HG03108 (cell line): ENCODE measurements at regions not wholly inside any gene's neighbourhood (a gene's known extent, or its start where the extent isn't known, plus 50 kb on each side); places are given as distances from the start of the nearest gene placed in this dataset.

Experiments
- ATAC-seq: cut with Tn5 transposase; IDR thresholded peaks from one replicate; pipeline ENCODE4 v1.9.1; 2021; ENCODE audit warnings: moderate library complexity; ENCODE audit not compliant: unreplicated experiment

- no peak for ATAC-seq
Observed at GRCh38 chr2:221205103-221205673, 366.9 kb downstream of the EPHA4 start.

- ATAC-seq, result no peak
Observed at GRCh38 chr2:221210686-221211085, 361.4 kb downstream of the EPHA4 start.

- ATAC-seq, result no peak
Observed at GRCh38 chr2:221211653-221212052, 360.5 kb downstream of the EPHA4 start.

GRCh38 chr2:221212105-221212504 lies 360.0 kb downstream of the EPHA4 start:
- no peak for ATAC-seq

GRCh38 chr2:221215487-221215886 lies 356.6 kb downstream of the EPHA4 start:
- no peak for ATAC-seq

GRCh38 chr2:221216636-221217035 lies 355.5 kb downstream of the EPHA4 start:
- no peak for ATAC-seq

- no peak for ATAC-seq
Observed at GRCh38 chr2:221225752-221226151, 346.4 kb downstream of the EPHA4 start.

GRCh38 chr2:221228214-221228769 lies 343.8 kb downstream of the EPHA4 start:
- no peak for ATAC-seq

- ATAC-seq, result no peak
Observed at GRCh38 chr2:221229099-221229498, 343.0 kb downstream of the EPHA4 start.

GRCh38 chr2:221231511-221231910 lies 340.6 kb downstream of the EPHA4 start:
- no peak for ATAC-seq

GRCh38 chr2:221235941-221236340 lies 336.2 kb downstream of the EPHA4 start:
- ATAC-seq, result no peak

GRCh38 chr2:221241072-221241471 lies 331.0 kb downstream of the EPHA4 start:
- ATAC-seq, result no peak

- ATAC-seq, result no peak
Observed at GRCh38 chr2:221243771-221244170, 328.3 kb downstream of the EPHA4 start.

GRCh38 chr2:221245045-221245444 lies 327.1 kb downstream of the EPHA4 start:
- ATAC-seq, result no peak

GRCh38 chr2:221245772-221246171 lies 326.3 kb downstream of the EPHA4 start:
- ATAC-seq, result no peak

- ATAC-seq, result no peak
Observed at GRCh38 chr2:221254299-221254698, 317.8 kb downstream of the EPHA4 start.

GRCh38 chr2:221255862-221256261 lies 316.2 kb downstream of the EPHA4 start:
- no peak for ATAC-seq

GRCh38 chr2:221258464-221258863 lies 313.6 kb downstream of the EPHA4 start:
- ATAC-seq, result no peak

- ATAC-seq, result no peak
Observed at GRCh38 chr2:221262651-221263050, 309.5 kb downstream of the EPHA4 start.

GRCh38 chr2:221263573-221263972 lies 308.5 kb downstream of the EPHA4 start:
- ATAC-seq, result no peak

GRCh38 chr2:221264318-221264717 lies 307.8 kb downstream of the EPHA4 start:
- ATAC-seq, result no peak

- no peak for ATAC-seq
Observed at GRCh38 chr2:221267773-221268425, 304.2 kb downstream of the EPHA4 start.

- ATAC-seq, result no peak
Observed at GRCh38 chr2:221268631-221269030, 303.5 kb downstream of the EPHA4 start.
